ENCODE measurements at regions not wholly inside any gene's neighbourhood (a gene's known extent, or its start where the extent isn't known, plus 50 kb on each side); places are given as distances from the start of the nearest gene placed in this dataset.

Small RNA genes lying in the stretch of these regions (microRNA-seq; reads per million reads assigned to microRNA genes)
- gene MIR3680-2: 0 reads per million in 2 donors
